GM06990 (cell line): ENCODE measurements at regions not wholly inside any gene's neighbourhood (a gene's known extent, or its start where the extent isn't known, plus 50 kb on each side); places are given as distances from the start of the nearest gene placed in this dataset.

Source experiments
- DNase-seq: peaks from one replicate; pipeline ENCODE4 v3.0.0-alpha.2; 2011; ENCODE audit not compliant: insufficient read length; ENCODE audit errors: extremely low read depth
- H3K27me3 ChIP-seq: replicated peaks from 2 replicates; pipeline ENCODE4 v1.6.0; 2011; ENCODE audit warnings: low read length; ENCODE audit not compliant: control insufficient read depth, insufficient read depth
- H3K36me3 ChIP-seq: 2 replicates; pipeline ENCODE4 v1.5.1; 2011; ENCODE audit warnings: low read length; ENCODE audit not compliant: control insufficient read depth, insufficient read depth
- H3K4me3 ChIP-seq: replicated peaks from 2 replicates; pipeline ENCODE4 v1.5.1; 2011; ENCODE audit warnings: low read depth, mild to moderate bottlenecking, control low read depth, low read length
- CTCF ChIP-seq: IDR thresholded peaks from 2 replicates; pipeline ENCODE4 v1.5.1; 2011; ENCODE audit warnings: low read length, control low read depth, mild to moderate bottlenecking, inconsistent platforms; ENCODE audit not compliant: insufficient read depth, poor library complexity, severe bottlenecking

GRCh38 chr2:217299590-217299989 lies 439.7 kb upstream of the TNP1 start:
- DNase-seq: no peak
- TF ChIP-seq CTCF: no peak

GRCh38 chr2:217297096-217297495 lies 437.2 kb upstream of the TNP1 start:
- DNase-seq: no peak
- Histone ChIP-seq H3K4me3 (no peak overlapping the region), H3K27me3 (no peaks in the 10 kb centered on the region), H3K36me3 (no peaks in the 10 kb centered on the region)
- no peak for TF ChIP-seq CTCF

More at GRCh38 chr2:217299590-217299989, 439.7 kb upstream of the TNP1 start:
- Histone ChIP-seq H3K36me3 (no peaks in the 10 kb centered on the region), H3K4me3 (no peak overlapping the region), H3K27me3 (no peaks in the 10 kb centered on the region)

- Histone ChIP-seq H3K36me3 (no peaks in the 10 kb centered on the region), H3K4me3 (no peak overlapping the region), H3K27me3 (no peaks in the 10 kb centered on the region)
- no peak for DNase-seq
- no peak for TF ChIP-seq CTCF
Observed at GRCh38 chr2:217294818-217295217, 435.0 kb upstream of the TNP1 start.

GRCh38 chr2:217294211-217294610 lies 434.3 kb upstream of the TNP1 start:
- no peaks in the 10 kb centered on the region for H3K36me3 ChIP-seq
- no peaks in the 10 kb centered on the region for H3K27me3 ChIP-seq
- no peak for DNase-seq
- no peak overlapping the region for H3K4me3 ChIP-seq
- no peak for TF ChIP-seq CTCF

GRCh38 chr2:217293607-217294006 lies 433.7 kb upstream of the TNP1 start:
- Histone ChIP-seq H3K36me3 (no peaks in the 10 kb centered on the region), H3K4me3 (no peak overlapping the region), H3K27me3 (no peaks in the 10 kb centered on the region)
- no peak for DNase-seq
- TF ChIP-seq CTCF: no peak

- no peak overlapping the region for H3K4me3 ChIP-seq
- H3K36me3 ChIP-seq: no peaks in the 10 kb centered on the region
- no peak for DNase-seq
- H3K27me3 ChIP-seq: no peaks in the 10 kb centered on the region
- TF ChIP-seq CTCF: no peak
Observed at GRCh38 chr2:217293046-217293445, 433.2 kb upstream of the TNP1 start.
